OCI-LY1 (cell line): ENCODE measurements at regions not wholly inside any gene's neighbourhood (a gene's known extent, or its start where the extent isn't known, plus 50 kb on each side); places are given as distances from the start of the nearest gene placed in this dataset.
"Not testable (repeated sequence)": the region's sequence is repeated elsewhere in the genome, so short reads cannot be mapped to it uniquely, and the experiment has no call there.

Experiments used
- H2AFZ ChIP-seq: fragments of 200-600 bp; sonication (generic), shearing (Covaris generic); 2 replicates; pipeline ENCODE4 v1.6.0; 2014; ENCODE audit warnings: antibody characterized with exemption, mild to moderate bottlenecking, low read length
- H3F3A ChIP-seq: fragments of 200-600 bp; sonication (generic), shearing (Covaris generic); 2 replicates; pipeline ENCODE4 v1.6.0; 2014; ENCODE audit warnings: mild to moderate bottlenecking, antibody characterized with exemption, low read length, moderate library complexity; ENCODE audit not compliant: insufficient read depth
- H3K27ac ChIP-seq: fragments of 200-600 bp; sonication (generic); 2 replicates; pipeline ENCODE4 v1.5.1; 2014; ENCODE audit warnings: low read length, mixed run types, mild to moderate bottlenecking, low read depth; ENCODE audit not compliant: poor library complexity, severe bottlenecking
- H3K27me3 ChIP-seq: fragments of 200-600 bp; sonication (generic); 2 replicates; pipeline ENCODE4 v1.6.0; 2014; ENCODE audit warnings: antibody characterized with exemption, mild to moderate bottlenecking, low read length, moderate library complexity; ENCODE audit not compliant: insufficient read depth
- H3K36me3 ChIP-seq: fragments of 200-600 bp; sonication (generic); 2 replicates; pipeline ENCODE4 v1.6.1; 2014; ENCODE audit warnings: mild to moderate bottlenecking, antibody characterized with exemption, low read length, moderate library complexity, mixed read lengths; ENCODE audit not compliant: insufficient read depth
- H3K4me1 ChIP-seq: fragments of 200-600 bp; sonication (generic); 2 replicates; pipeline ENCODE4 v1.5.1; 2014; ENCODE audit warnings: mild to moderate bottlenecking, low read length, moderate library complexity; ENCODE audit not compliant: insufficient read depth, severe bottlenecking
- H3K4me2 ChIP-seq: fragments of 200-600 bp; sonication (generic), shearing (Covaris generic); 2 replicates; pipeline ENCODE4 v1.6.1; 2014; ENCODE audit warnings: low read length
- H3K4me3 ChIP-seq: fragments of 200-600 bp; sonication (generic); 2 replicates; pipeline ENCODE4 v1.5.1; 2014; ENCODE audit warnings: low read length, low read depth, mild to moderate bottlenecking, mixed read lengths; ENCODE audit not compliant: poor library complexity, severe bottlenecking
- H3K79me2 ChIP-seq: fragments of 200-600 bp; shearing (Covaris generic); 2 replicates; pipeline ENCODE4 v1.6.1; 2016; ENCODE audit warnings: mixed run types, low read length, mixed read lengths; ENCODE audit not compliant: insufficient read depth
- H3K9ac ChIP-seq: fragments of 200-600 bp; sonication (generic), shearing (Covaris generic); 2 replicates; pipeline ENCODE4 v1.6.1; 2014; ENCODE audit warnings: mild to moderate bottlenecking, low read length, mixed read lengths
- H3K9me2 ChIP-seq: fragments of 200-600 bp; sonication (generic), shearing (Covaris generic); 2 replicates; pipeline ENCODE4 v1.6.1; 2014; ENCODE audit warnings: low read depth, mild to moderate bottlenecking, low read length, mixed read lengths
- H3K9me3 ChIP-seq: fragments of 200-600 bp; shearing (Covaris generic); 2 replicates; pipeline ENCODE4 v1.6.1; 2014; ENCODE audit warnings: low read length, mixed read lengths
- H4K20me1 ChIP-seq: fragments of 200-600 bp; sonication (generic), shearing (Covaris generic); 2 replicates; pipeline ENCODE4 v1.6.0; 2016; ENCODE audit warnings: mild to moderate bottlenecking, low read length; ENCODE audit not compliant: insufficient read depth
- EZH2 ChIP-seq: fragments of 200-600 bp; sonication (generic), shearing (Covaris generic); IDR thresholded peaks from 2 replicates; pipeline ENCODE4 v1.8.0; 2017; ENCODE audit warnings: borderline replicate concordance, mixed run types, mild to moderate bottlenecking, antibody characterized with exemption, low read length, moderate library complexity, mixed read lengths
- TF ChIP-seq, protein P1 (sequence below): fragments of 200-600 bp; sonication (generic), shearing (Covaris generic); IDR thresholded peaks from 2 replicates; pipeline ENCODE4 v1.5.1; 2017; ENCODE audit warnings: mild to moderate bottlenecking, antibody characterized with exemption, low read length, moderate library complexity, mixed read lengths

GRCh38 chr19:30936276-30936675 is 413.0 kb downstream of the TSHZ3 start:
- no peaks in the 10 kb centered on the region for H3K79me2 ChIP-seq
- H3K27ac ChIP-seq = no peak overlapping the region
- H3K4me2 ChIP-seq = no peak overlapping the region
- no peaks in the 10 kb centered on the region for H3K4me1 ChIP-seq
- H3K36me3 ChIP-seq = no peaks in the 10 kb centered on the region
- H3F3A ChIP-seq = no peaks in the 10 kb centered on the region
- no peaks in the 10 kb centered on the region for H3K27me3 ChIP-seq
- H3K4me3 ChIP-seq = no peak overlapping the region
- no peak for TF ChIP-seq EZH2
- TF ChIP-seq, protein P1, sequence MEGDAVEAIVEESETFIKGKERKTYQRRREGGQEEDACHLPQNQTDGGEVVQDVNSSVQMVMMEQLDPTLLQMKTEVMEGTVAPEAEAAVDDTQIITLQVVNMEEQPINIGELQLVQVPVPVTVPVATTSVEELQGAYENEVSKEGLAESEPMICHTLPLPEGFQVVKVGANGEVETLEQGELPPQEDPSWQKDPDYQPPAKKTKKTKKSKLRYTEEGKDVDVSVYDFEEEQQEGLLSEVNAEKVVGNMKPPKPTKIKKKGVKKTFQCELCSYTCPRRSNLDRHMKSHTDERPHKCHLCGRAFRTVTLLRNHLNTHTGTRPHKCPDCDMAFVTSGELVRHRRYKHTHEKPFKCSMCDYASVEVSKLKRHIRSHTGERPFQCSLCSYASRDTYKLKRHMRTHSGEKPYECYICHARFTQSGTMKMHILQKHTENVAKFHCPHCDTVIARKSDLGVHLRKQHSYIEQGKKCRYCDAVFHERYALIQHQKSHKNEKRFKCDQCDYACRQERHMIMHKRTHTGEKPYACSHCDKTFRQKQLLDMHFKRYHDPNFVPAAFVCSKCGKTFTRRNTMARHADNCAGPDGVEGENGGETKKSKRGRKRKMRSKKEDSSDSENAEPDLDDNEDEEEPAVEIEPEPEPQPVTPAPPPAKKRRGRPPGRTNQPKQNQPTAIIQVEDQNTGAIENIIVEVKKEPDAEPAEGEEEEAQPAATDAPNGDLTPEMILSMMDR = no peak
- no peaks in the 10 kb centered on the region for H4K20me1 ChIP-seq
- H3K9me3 ChIP-seq = no peaks in the 10 kb centered on the region
- no peaks in the 10 kb centered on the region for H3K9me2 ChIP-seq
- no peak overlapping the region for H3K9ac ChIP-seq
- H2AFZ ChIP-seq = no peak overlapping the region

- no peaks in the 10 kb centered on the region for H3K9me2 ChIP-seq
- H3K9ac ChIP-seq = no peak overlapping the region
- H3F3A ChIP-seq = no peaks in the 10 kb centered on the region
- H3K4me1 ChIP-seq = no peaks in the 10 kb centered on the region
- H3K36me3 ChIP-seq = no peaks in the 10 kb centered on the region
- H3K4me3 ChIP-seq = no peak overlapping the region
- H3K27ac ChIP-seq = no peak overlapping the region
- no peaks in the 10 kb centered on the region for H3K27me3 ChIP-seq
- no peak overlapping the region for H3K4me2 ChIP-seq
- H3K79me2 ChIP-seq = no peaks in the 10 kb centered on the region
- H3K9me3 ChIP-seq = no peaks in the 10 kb centered on the region
- no peak overlapping the region for H2AFZ ChIP-seq
- H4K20me1 ChIP-seq = no peaks in the 10 kb centered on the region
- TF ChIP-seq, protein P1 = no peak
- no peak for TF ChIP-seq EZH2
These were observed 414.1 kb downstream of the TSHZ3 start for GRCh38 chr19:30935146-30935545.

DNA sequence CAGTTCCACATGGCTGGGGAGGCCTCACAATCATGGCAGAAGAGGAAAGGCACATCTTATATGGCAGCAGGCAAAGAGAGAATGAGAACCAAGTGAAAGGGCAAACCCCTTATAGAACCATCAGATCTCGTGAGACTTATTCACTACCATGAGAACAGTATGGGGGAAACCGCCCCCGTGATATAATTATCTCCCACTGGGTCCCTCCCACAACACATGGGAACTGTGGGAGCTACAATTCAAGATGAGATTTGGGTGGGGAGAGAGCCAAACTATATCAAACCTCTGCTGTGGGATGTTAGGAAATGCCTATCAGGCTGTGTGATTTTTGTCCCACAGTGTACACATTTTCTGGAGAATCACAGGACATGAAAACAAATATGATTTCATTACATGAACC is 415.8 kb downstream of the TSHZ3 start:
- not testable (repeated sequence) for H3K36me3 ChIP-seq, H3K9ac ChIP-seq, H3F3A ChIP-seq, H3K9me2 ChIP-seq, H4K20me1 ChIP-seq, H3K79me2 ChIP-seq, H3K4me3 ChIP-seq, H3K9me3 ChIP-seq, H3K4me2 ChIP-seq, H3K4me1 ChIP-seq, H3K27me3 ChIP-seq, H2AFZ ChIP-seq, H3K27ac ChIP-seq

GRCh38 chr19:30932854-30933253 is 416.4 kb downstream of the TSHZ3 start:
- no peaks in the 10 kb centered on the region for H3K4me1 ChIP-seq
- no peaks in the 10 kb centered on the region for H3K27me3 ChIP-seq
- no peak for TF ChIP-seq EZH2
- TF ChIP-seq, protein P1 = no peak
- H2AFZ ChIP-seq = no peak overlapping the region
- no peaks in the 10 kb centered on the region for H3F3A ChIP-seq
- H3K9me3 ChIP-seq = no peaks in the 10 kb centered on the region
- H3K4me2 ChIP-seq = no peak overlapping the region
- no peaks in the 10 kb centered on the region for H4K20me1 ChIP-seq
- no peaks in the 10 kb centered on the region for H3K79me2 ChIP-seq
- no peaks in the 10 kb centered on the region; the same call in 1 of the 2 replicates for H3K36me3 ChIP-seq
- H3K9me2 ChIP-seq = no peaks in the 10 kb centered on the region
- H3K9ac ChIP-seq = no peak overlapping the region
- H3K4me3 ChIP-seq = no peak overlapping the region
- no peak overlapping the region for H3K27ac ChIP-seq
